A549 (cell line): ENCODE measurements at regions not wholly inside any gene's neighbourhood (a gene's known extent, or its start where the extent isn't known, plus 50 kb on each side); places are given as distances from the start of the nearest gene placed in this dataset.

ENCODE experiments used
- ATAC-seq, 2 experiments: fragments of 200-7000 bp in 1 of 2; fragments of >200 bp in 1 of 2; cut with Nextera tagmentation in 1 of 2; cut with Tn5 transposase in 1 of 2; 3 replicates each; pipeline versions ENCODE4 v1.8.0 to v1.9.1; 2018 to 2020; ENCODE audit warnings: mild to moderate bottlenecking in 1 of 2, moderate library complexity in 1 of 2
- CTCF ChIA-PET: fragments of 300-600 bp; sonication (Branson Sonifier 250); formaldehyde crosslinking; extraction: SDS; loops from one replicate; lab custom pipeline; 2021; ENCODE audit warnings: antibody characterized with exemption, inconsistent platforms; lab: Yijun Ruan, JAX
- POLR2A ChIA-PET: fragments of 350-600 bp; formaldehyde crosslinking; extraction: SDS; loops from one replicate; lab custom pipeline; 2021; ENCODE audit warnings: antibody characterized with exemption, inconsistent platforms; lab: Yijun Ruan, JAX
- DNase-seq, 2 experiments: peaks; one replicate each; pipeline versions ENCODE4 v3.0.0 to v3.0.0-alpha.2; 2011 to 2016; ENCODE audit warnings: low read depth in 1 of 2, low spot score in 1 of 2
- FAIRE-seq: peaks from 2 replicates; lab custom pipeline; 2011; peaks lifted over from hg19 to GRCh38; lab: Jason Lieb, UNC
- H3K27ac ChIP-seq, 2 experiments: fragments of >200 bp; sonication (Bioruptor Twin); formaldehyde crosslinking; 3 replicates each; pipeline ENCODE4 v1.5.1; 2016 to 2017
- H3K4me1 ChIP-seq: fragments of >200 bp; sonication (Bioruptor Twin); formaldehyde crosslinking; 3 replicates; pipeline ENCODE4 v1.6.1; 2016
- H3K4me2 ChIP-seq: fragments of >200 bp; sonication (Bioruptor Twin); formaldehyde crosslinking; 3 replicates; pipeline ENCODE4 v1.6.1; 2016
- H3K4me3 ChIP-seq: fragments of >200 bp; sonication (Bioruptor Twin); formaldehyde crosslinking; 3 replicates; pipeline ENCODE4 v1.5.1; 2016
- H3K9me3 ChIP-seq: fragments of >200 bp; sonication (Bioruptor Twin); formaldehyde crosslinking; 3 replicates; pipeline ENCODE4 v1.6.1; 2016
- BHLHE40 ChIP-seq: IDR thresholded peaks from 2 replicates; pipeline ENCODE4 v1.6.1; 2012; ENCODE audit warnings: low read depth, low read length, inconsistent platforms
- CHD2 ChIP-seq: fragments of 150-350 bp; IDR thresholded peaks from 2 replicates; pipeline ENCODE4 v1.6.1; 2014; ENCODE audit warnings: low read length; ENCODE audit not compliant: partially characterized antibody
- CTCF ChIP-seq: fragments of >200 bp; sonication (Bioruptor Twin); formaldehyde crosslinking; IDR thresholded peaks from 3 replicates; pipeline ENCODE4 v1.5.1; 2016
- E2F6 ChIP-seq: IDR thresholded peaks from 2 replicates; pipeline ENCODE4 v1.6.1; 2012; ENCODE audit warnings: low read depth, borderline replicate concordance
- ELK1 ChIP-seq: fragments of 150-350 bp; IDR thresholded peaks from 2 replicates; pipeline ENCODE4 v1.6.1; 2014; ENCODE audit warnings: low read depth, mild to moderate bottlenecking, low read length
- EP300 ChIP-seq, 2 experiments: fragments of >200 bp; sonication (Bioruptor Twin); formaldehyde crosslinking; IDR thresholded peaks; 2 replicates in 1 of 2; 3 replicates in 1 of 2; pipeline ENCODE4 v1.6.1; 2016 to 2017
- ESRRA ChIP-seq: fragments of 150-350 bp; IDR thresholded peaks from 2 replicates; pipeline ENCODE4 v1.6.1; 2014; ENCODE audit warnings: mild to moderate bottlenecking, low read length, borderline replicate concordance
- FOSL2 ChIP-seq, 2 experiments: fragments of 450-650 bp in 1 of 2; fragments of >200 bp in 1 of 2; sonication (Bioruptor Twin) in 1 of 2; formaldehyde crosslinking; IDR thresholded peaks; 2 replicates each; pipeline versions ENCODE4 v1.5.0 to v1.6.1; 2016 to 2020; ENCODE audit warnings: mild to moderate bottlenecking in 1 of 2, moderate library complexity in 1 of 2
- HDAC2 ChIP-seq: fragments of 200-600 bp; sonication (generic); IDR thresholded peaks from 2 replicates; pipeline ENCODE4 v1.6.1; 2016
- HEYL ChIP-seq: fragments of 250-450 bp; sonication (Bioruptor Pico); IDR thresholded peaks from 2 replicates; pipeline ENCODE4 v1.8.0; 2021; ENCODE audit warnings: mild to moderate bottlenecking, moderate library complexity
- HMGXB4 ChIP-seq: fragments of 250-450 bp; sonication (Bioruptor Pico); IDR thresholded peaks from 2 replicates; pipeline ENCODE4 v1.5.0; 2021; ENCODE audit warnings: mild to moderate bottlenecking, moderate library complexity, borderline replicate concordance
- HOXB13 ChIP-seq: fragments of 250-450 bp; sonication (Bioruptor Pico); IDR thresholded peaks from 2 replicates; pipeline ENCODE4 v1.5.0; 2020; ENCODE audit warnings: low read depth, mild to moderate bottlenecking, moderate library complexity
- JUN ChIP-seq, 2 experiments: fragments of >200 bp; sonication (Bioruptor Twin); formaldehyde crosslinking; IDR thresholded peaks; 2 replicates in 1 of 2; 3 replicates in 1 of 2; pipeline ENCODE4 v1.6.1; 2016 to 2017
- KDM1A ChIP-seq: fragments of 200-600 bp; sonication (generic); IDR thresholded peaks from 2 replicates; pipeline ENCODE4 v1.6.1; 2016; ENCODE audit warnings: low read depth, mild to moderate bottlenecking
- NFE2L2 ChIP-seq: fragments of 150-350 bp; conservative IDR thresholded peaks from 2 replicates; pipeline ENCODE4 v1.6.1; 2014; ENCODE audit warnings: low read length
- NPAS2 ChIP-seq: fragments of 250-450 bp; sonication (Bioruptor Pico); IDR thresholded peaks from 2 replicates; pipeline ENCODE4 v1.8.0; 2022; ENCODE audit warnings: mild to moderate bottlenecking, moderate library complexity, borderline replicate concordance
- POLR2A ChIP-seq: IDR thresholded peaks from 2 replicates; pipeline ENCODE4 v1.6.1; 2012; ENCODE audit warnings: mild to moderate bottlenecking, low read length
- RAD21 ChIP-seq, 2 experiments: fragments of >200 bp in 1 of 2; sonication (Bioruptor Twin) in 1 of 2; formaldehyde crosslinking in 1 of 2; IDR thresholded peaks in 1 of 2; conservative IDR thresholded peaks in 1 of 2; 2 replicates in 1 of 2; 3 replicates in 1 of 2; pipeline ENCODE4 v1.6.1; 2012 to 2018; ENCODE audit warnings: inconsistent platforms in 1 of 2
- RCOR1 ChIP-seq: fragments of 150-350 bp; IDR thresholded peaks from 2 replicates; pipeline ENCODE4 v1.6.1; 2014; ENCODE audit warnings: antibody characterized with exemption, low read length, low read depth
- RFX5 ChIP-seq: fragments of 450-650 bp; IDR thresholded peaks from 2 replicates; pipeline ENCODE4 v1.7.1; 2014; ENCODE audit warnings: antibody characterized with exemption, mild to moderate bottlenecking, moderate library complexity
- RNF2 ChIP-seq: fragments of 200-600 bp; sonication (generic); IDR thresholded peaks from 2 replicates; pipeline ENCODE4 v1.6.1; 2016; ENCODE audit warnings: low read depth, mild to moderate bottlenecking, antibody characterized with exemption, moderate library complexity, borderline replicate concordance
- SREBF2 ChIP-seq: fragments of 450-650 bp; IDR thresholded peaks from 2 replicates; pipeline ENCODE4 v1.6.1; 2014; ENCODE audit warnings: mild to moderate bottlenecking, moderate library complexity
- TFCP2L1 ChIP-seq: fragments of 250-450 bp; sonication (Bioruptor Pico); IDR thresholded peaks from 2 replicates; pipeline ENCODE4 v1.5.0; 2021; ENCODE audit warnings: mild to moderate bottlenecking
- TP53 ChIP-seq: fragments of 250-450 bp; sonication (Bioruptor Pico); IDR thresholded peaks from 2 replicates; pipeline ENCODE4 v1.5.0; 2021; ENCODE audit warnings: mild to moderate bottlenecking, moderate library complexity
- WGBS: methylation state at CpG from one replicate; pipeline ENCODE4 v1.1.6; 2017; ENCODE audit errors: missing lambda C conversion rate; 5-methylcytosine and 5-hydroxymethylcytosine counted together
- TF ChIP-seq, protein P1 (sequence below): fragments of 450-650 bp; IDR thresholded peaks from 2 replicates; pipeline ENCODE4 v1.6.1; 2014; ENCODE audit warnings: antibody characterized with exemption
- TF ChIP-seq, protein P2 (sequence below): fragments of >200 bp; sonication (Bioruptor Twin); formaldehyde crosslinking; IDR thresholded peaks from 2 replicates; pipeline ENCODE4 v1.6.1; 2016

DNA sequence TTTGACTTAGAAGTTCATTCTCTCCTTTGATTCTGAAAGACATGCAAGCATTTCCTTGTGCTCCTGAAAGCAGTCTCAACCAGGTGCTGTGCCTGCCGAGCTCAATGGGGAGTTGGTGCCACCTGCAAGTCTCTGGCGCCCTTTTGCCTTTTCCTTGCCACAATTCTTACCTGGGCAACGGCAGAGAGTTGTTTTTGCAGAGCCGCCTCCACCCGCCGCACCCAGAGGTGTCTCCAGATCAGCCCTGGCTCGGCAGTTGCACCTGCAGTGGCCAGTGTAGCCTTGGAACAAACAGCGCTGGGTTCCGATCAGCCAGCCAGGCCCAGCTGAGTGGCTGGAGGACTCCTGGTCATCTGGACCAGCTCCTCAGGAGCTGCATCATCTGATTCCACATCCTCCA lies 262.9 kb downstream of the IRX2 start:
- ATAC-seq (no peak), DNase-seq (no peak), FAIRE-seq (no peak)
- Histone ChIP-seq H3K4me2 (no peak overlapping the region), H3K4me1 (no peaks in the 10 kb centered on the region), H3K9me3 (no peaks in the 10 kb centered on the region), H3K27ac (no peak overlapping the region), H3K4me3 (no peak overlapping the region)
- TF ChIP-seq NPAS2 (no peak), HEYL (CRISPR knock-in tag) (no peak), E2F6 (no peak), CTCF (no peak), RNF2 (no peak), ELK1 (no peak), RAD21 (conservative IDR thresholded peaks at IDR 0.05 in 1 of 2, IDR thresholded peaks at IDR 0.05 in 1 of 2) (no peak), HDAC2 (no peak), TP53 (CRISPR knock-in tag) (no peak), FOSL2 (IDR thresholded peaks at IDR 0.05) (no peak), FOSL2 (CRISPR knock-in tag; IDR thresholded peaks at IDR 0.05) (no peak), HOXB13 (CRISPR knock-in tag) (no peak), POLR2A (no peak), RCOR1 (no peak), BHLHE40 (no peak), HMGXB4 (CRISPR knock-in tag) (no peak), RFX5 (no peak)
- TF ChIP-seq, protein P1, sequence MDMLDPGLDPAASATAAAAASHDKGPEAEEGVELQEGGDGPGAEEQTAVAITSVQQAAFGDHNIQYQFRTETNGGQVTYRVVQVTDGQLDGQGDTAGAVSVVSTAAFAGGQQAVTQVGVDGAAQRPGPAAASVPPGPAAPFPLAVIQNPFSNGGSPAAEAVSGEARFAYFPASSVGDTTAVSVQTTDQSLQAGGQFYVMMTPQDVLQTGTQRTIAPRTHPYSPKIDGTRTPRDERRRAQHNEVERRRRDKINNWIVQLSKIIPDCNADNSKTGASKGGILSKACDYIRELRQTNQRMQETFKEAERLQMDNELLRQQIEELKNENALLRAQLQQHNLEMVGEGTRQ = no peak
- ChIA-PET POLR2A (no interaction called here), CTCF (no interaction called here)
- 28% methylated on average over 8 of the region's 9 CpGs for WGBS

DNA sequence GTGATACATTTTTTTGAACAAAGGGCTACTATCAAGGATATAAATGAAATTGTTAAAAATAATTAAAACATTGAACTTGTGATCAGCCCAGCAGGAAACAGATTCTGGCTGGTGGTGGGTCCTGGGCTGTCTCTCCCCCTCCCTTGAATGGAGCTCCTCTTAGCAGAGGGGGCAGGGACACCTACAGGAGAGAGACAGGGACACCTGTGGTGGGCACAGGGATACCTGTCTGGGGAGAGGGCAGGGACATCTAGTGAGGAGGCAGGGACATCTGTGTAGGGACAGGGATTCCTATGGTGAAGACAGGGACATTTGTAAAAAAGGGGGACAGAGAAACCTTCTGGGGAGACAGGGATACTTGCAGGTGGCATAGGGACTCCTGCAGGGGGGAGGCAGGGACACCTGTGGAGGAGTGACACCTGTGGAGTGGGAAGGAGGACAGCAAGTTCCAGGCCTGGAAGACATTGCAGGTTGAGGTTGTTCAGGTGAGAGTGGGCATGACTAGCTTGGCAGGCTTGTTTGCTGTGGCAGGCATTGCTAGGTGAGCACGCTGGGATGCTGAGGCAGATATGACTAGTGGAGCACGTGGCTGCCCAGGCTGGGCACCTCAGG lies 264.2 kb downstream of the IRX2 start:
- no peak overlapping the region for H3K27ac ChIP-seq
- no peaks in the 10 kb centered on the region for H3K9me3 ChIP-seq
- no peak for DNase-seq
- no peak overlapping the region for H3K4me3 ChIP-seq
- no CpG with 5 or more reads among the region's 2 CpGs for WGBS
- CTCF ChIA-PET = no interaction called here
- no peak for ATAC-seq
- FAIRE-seq = no peak
- POLR2A ChIA-PET = no interaction called here
- H3K4me1 ChIP-seq = no peaks in the 10 kb centered on the region
- no peak for TF ChIP-seq CHD2
- TF ChIP-seq POLR2A = no peak
- no peak for TF ChIP-seq JUN (IDR thresholded peaks at IDR 0.05)
- TF ChIP-seq ESRRA = no peak
- no peak for TF ChIP-seq NFE2L2
- no peak for TF ChIP-seq SREBF2
- TF ChIP-seq EP300 (IDR thresholded peaks at IDR 0.05) = no peak
- no peak for TF ChIP-seq KDM1A
- TF ChIP-seq TFCP2L1 (CRISPR knock-in tag) = no peak
- no peak for TF ChIP-seq BHLHE40
- no peak for TF ChIP-seq E2F6
- TF ChIP-seq TP53 (CRISPR knock-in tag) = no peak
- TF ChIP-seq NPAS2 = no peak
- TF ChIP-seq, protein P2, sequence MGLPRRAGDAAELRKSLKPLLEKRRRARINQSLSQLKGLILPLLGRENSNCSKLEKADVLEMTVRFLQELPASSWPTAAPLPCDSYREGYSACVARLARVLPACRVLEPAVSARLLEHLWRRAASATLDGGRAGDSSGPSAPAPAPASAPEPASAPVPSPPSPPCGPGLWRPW = no peak
- TF ChIP-seq, all 56 proteins: peak for 0
- no peak overlapping the region for H3K4me2 ChIP-seq
